ENCODE measurements at regions not wholly inside any gene's neighbourhood (a gene's known extent, or its start where the extent isn't known, plus 50 kb on each side); places are given as distances from the start of the nearest gene placed in this dataset.

DNA sequence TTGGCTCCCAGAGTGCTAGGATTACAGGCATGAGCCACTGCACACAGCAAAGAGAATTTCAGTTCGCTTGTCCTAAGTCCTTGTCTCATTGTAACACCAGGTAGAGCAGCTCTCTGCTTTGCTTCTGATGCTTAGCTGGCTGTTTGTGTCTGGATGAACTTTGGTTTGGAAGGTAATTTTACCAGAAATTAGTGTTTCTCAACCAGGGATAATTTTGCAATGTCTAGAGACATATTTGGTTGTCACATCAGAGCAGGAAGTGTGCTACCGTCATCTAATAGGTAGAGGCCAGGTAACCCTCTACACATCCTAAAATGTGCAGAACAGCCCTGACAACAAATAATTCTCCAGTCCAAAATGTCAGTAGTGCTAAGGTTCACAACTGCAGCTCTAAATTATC lies 108.8 kb downstream of the SNX18 start:
- no peak for DNase-seq
- 92 to 96% methylated on average over 2 of the region's 2 CpGs for WGBS, 2 donors
- Histone ChIP-seq H3K27me3 (no peaks in the 10 kb centered on the region), H3K27ac (no peak overlapping the region), H3K36me3 (no peaks in the 10 kb centered on the region), H3K4me1 (peaks cover 0 to 3% (median 2%) of the 10 kb centered on the region in 4 donors), H3K9me3 (peaks cover 0 to 2% (median 0%) of the 10 kb centered on the region in 4 donors), H3K4me3 (no peak overlapping the region)
- intact Hi-C loops (cut with DNase I): no loop called here
- TF ChIP-seq EP300 (IDR thresholded peaks at IDR 0.05): no peak
- TF ChIP-seq POLR2AphosphoS5 (IDR thresholded peaks at IDR 0.05): no peak
- no peak for TF ChIP-seq POLR2A (IDR thresholded peaks at IDR 0.05)
- TF ChIP-seq, protein P1, sequence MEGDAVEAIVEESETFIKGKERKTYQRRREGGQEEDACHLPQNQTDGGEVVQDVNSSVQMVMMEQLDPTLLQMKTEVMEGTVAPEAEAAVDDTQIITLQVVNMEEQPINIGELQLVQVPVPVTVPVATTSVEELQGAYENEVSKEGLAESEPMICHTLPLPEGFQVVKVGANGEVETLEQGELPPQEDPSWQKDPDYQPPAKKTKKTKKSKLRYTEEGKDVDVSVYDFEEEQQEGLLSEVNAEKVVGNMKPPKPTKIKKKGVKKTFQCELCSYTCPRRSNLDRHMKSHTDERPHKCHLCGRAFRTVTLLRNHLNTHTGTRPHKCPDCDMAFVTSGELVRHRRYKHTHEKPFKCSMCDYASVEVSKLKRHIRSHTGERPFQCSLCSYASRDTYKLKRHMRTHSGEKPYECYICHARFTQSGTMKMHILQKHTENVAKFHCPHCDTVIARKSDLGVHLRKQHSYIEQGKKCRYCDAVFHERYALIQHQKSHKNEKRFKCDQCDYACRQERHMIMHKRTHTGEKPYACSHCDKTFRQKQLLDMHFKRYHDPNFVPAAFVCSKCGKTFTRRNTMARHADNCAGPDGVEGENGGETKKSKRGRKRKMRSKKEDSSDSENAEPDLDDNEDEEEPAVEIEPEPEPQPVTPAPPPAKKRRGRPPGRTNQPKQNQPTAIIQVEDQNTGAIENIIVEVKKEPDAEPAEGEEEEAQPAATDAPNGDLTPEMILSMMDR (IDR thresholded peaks at IDR 0.05): no peak

DNA sequence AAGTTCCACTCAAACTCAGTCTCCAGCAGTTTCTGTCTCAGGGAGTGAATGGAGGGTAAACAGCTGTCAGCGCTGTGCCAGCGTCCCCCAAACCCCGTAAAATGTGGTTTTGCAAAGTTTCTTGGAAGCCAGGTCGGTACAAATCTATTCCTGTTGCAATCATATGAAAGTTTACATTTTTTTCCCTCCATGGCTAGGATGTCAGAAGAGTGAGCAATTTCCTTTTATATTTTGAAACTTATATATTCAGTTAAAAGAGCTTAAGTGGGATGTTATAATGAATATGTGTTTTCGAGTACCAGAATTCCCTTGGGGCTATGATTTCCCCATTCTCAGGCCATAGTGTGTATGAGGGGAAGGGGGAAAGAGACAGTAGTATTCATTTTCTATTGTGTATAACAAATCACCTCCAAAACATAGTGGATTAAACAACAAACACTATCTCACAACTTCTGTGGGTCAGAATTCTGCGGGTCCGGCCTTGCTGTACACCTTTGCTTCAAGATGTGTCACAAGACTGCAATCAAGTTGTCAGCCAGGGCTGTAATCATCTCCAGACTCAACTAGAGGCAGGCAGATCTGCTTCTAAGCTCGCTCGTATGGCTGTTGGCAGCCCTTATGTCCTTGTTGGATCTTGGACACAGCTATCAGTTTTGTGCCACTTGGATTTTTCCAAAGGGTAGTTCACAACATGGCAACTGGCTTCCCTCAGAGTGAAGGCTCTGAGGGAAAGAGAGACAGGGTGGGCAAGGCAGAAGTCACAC lies 107.4 kb downstream of the SNX18 start:
- 64 to 85% methylated on average over 9 of the region's 9 CpGs for WGBS, 2 donors
- H3K4me1 ChIP-seq: no peaks in the 10 kb centered on the region
- no peaks in the 10 kb centered on the region for H3K27me3 ChIP-seq
- H3K4me3 ChIP-seq: no peak overlapping the region
- H3K9me3 ChIP-seq: peaks cover 0 to 2% (median 0%) of the 10 kb centered on the region in 4 donors
- H3K36me3 ChIP-seq: no peaks in the 10 kb centered on the region
- intact Hi-C loops (cut with DNase I): no loop called here
- no peak for DNase-seq
- no peak overlapping the region for H3K27ac ChIP-seq
- TF ChIP-seq EP300 (IDR thresholded peaks at IDR 0.05) (no peak), POLR2AphosphoS5 (IDR thresholded peaks at IDR 0.05) (no peak), POLR2A (IDR thresholded peaks at IDR 0.05) (no peak)
- TF ChIP-seq, protein P1 (IDR thresholded peaks at IDR 0.05): no peak

DNA sequence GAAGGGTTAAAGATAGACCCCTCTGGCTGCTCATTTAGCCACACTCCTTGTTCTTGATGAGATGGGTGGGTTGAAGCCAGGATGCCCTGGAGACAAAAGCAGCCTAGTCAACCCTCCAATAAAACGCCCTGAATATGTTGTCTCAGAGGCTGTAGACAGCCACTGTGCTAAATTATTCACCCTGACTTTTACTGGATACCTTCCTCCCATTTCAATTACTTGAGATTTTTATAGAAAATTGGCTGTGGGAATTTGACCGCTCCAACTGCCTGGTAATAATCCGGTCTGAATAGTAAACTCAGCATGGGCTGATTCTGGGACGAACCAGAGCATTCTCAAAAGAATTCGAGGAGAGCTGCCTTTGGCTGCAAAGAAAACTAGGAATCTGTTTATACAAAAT lies 104.2 kb downstream of the SNX18 start:
- Histone ChIP-seq H3K27me3 (no peaks in the 10 kb centered on the region), H3K9me3 (peaks cover 0 to 2% (median 0%) of the 10 kb centered on the region in 4 donors), H3K36me3 (no peaks in the 10 kb centered on the region), H3K4me1 (peaks cover 0 to 7% (median 3%) of the 10 kb centered on the region in 4 donors), H3K4me3 (no peak overlapping the region), H3K27ac (no peak overlapping the region)
- intact Hi-C loops (cut with DNase I): no loop called here
- WGBS, 2 donors: 83 to 84% methylated on average over 5 of the region's 5 CpGs
- DNase-seq: no peak
- TF ChIP-seq POLR2AphosphoS5 (IDR thresholded peaks at IDR 0.05): no peak

DNA sequence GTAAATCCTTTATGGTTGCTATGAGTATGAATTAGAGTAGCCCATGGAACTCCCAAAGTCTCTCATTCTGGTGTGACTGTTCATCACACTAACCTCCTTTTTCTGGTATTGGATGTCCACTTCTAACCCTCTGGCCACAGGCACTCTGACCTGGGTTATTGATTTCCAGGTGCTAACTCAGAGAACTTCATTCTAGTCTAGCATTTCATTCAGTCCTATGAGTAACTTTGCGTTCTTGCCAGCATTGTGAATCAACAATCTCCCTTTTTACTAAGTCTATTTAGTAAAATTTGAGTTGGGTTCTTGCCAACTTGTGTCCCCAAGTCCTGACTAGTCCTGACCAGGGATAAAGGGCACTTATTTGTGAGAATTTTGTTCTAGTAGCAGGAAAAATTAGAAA lies 103.5 kb downstream of the SNX18 start:
- no peaks in the 10 kb centered on the region for H3K27me3 ChIP-seq
- no peak overlapping the region for H3K4me3 ChIP-seq
- peaks cover 0 to 2% (median 0%) of the 10 kb centered on the region in 4 donors for H3K9me3 ChIP-seq
- H3K4me1 ChIP-seq: peaks cover 0 to 11% (median 4%) of the 10 kb centered on the region in 4 donors
- H3K27ac ChIP-seq: no peak overlapping the region
- TF ChIP-seq EP300 (IDR thresholded peaks at IDR 0.05) (no peak), POLR2AphosphoS5 (IDR thresholded peaks at IDR 0.05) (no peak), POLR2A (IDR thresholded peaks at IDR 0.05) (no peak)
- TF ChIP-seq, protein P1 (IDR thresholded peaks at IDR 0.05): no peak
- intact Hi-C loops (cut with DNase I): no loop called here
- no peak for DNase-seq
- 90 to 92% methylated on average over 1 of the region's 1 CpG for WGBS, 2 donors
- no peaks in the 10 kb centered on the region for H3K36me3 ChIP-seq

- H3K9me3 ChIP-seq: peaks cover 0 to 2% (median 0%) of the 10 kb centered on the region in 4 donors
- intact Hi-C loops (cut with DNase I): no loop called here
- H3K4me1 ChIP-seq: peaks cover 0 to 16% (median 5%) of the 10 kb centered on the region in 4 donors
- H3K4me3 ChIP-seq: no peak overlapping the region
- H3K27me3 ChIP-seq: no peaks in the 10 kb centered on the region
- DNase-seq: peak; percentile 76
- no peaks in the 10 kb centered on the region for H3K36me3 ChIP-seq
- H3K27ac ChIP-seq: no peak overlapping the region
- 81% methylated on average over 3 of the region's 3 CpGs for WGBS, 2 donors
- TF ChIP-seq POLR2A (IDR thresholded peaks at IDR 0.05): no peak
- no peak for TF ChIP-seq EP300 (IDR thresholded peaks at IDR 0.05)
- TF ChIP-seq, protein P1 (IDR thresholded peaks at IDR 0.05): no peak
- TF ChIP-seq POLR2AphosphoS5 (IDR thresholded peaks at IDR 0.05): no peak
Measured at GRCh38 chr5:54620141-54620933, 102.8 kb downstream of the SNX18 start.
